IgD-negative memory B cell (primary cell): ENCODE measurements at regions not wholly inside any gene's neighbourhood (a gene's known extent, or its start where the extent isn't known, plus 50 kb on each side); places are given as distances from the start of the nearest gene placed in this dataset.

Experiments
- H3K27ac Mint-ChIP-seq, 3 donors: one replicate each; pipeline ENCODE4 v1.8.0; 2020 to 2022; ENCODE audit warnings: mild to moderate bottlenecking in 3 of 3, mixed read lengths in 3 of 3, moderate library complexity in 1 of 3
- H3K27me3 Mint-ChIP-seq: one replicate; pipeline ENCODE4 v1.8.0; 2021; ENCODE audit warnings: mixed read lengths
- H3K36me3 Mint-ChIP-seq: one replicate; pipeline ENCODE4 v1.8.0; 2020; ENCODE audit warnings: mild to moderate bottlenecking, mixed read lengths
- H3K4me1 Mint-ChIP-seq, 3 donors: one replicate each; pipeline ENCODE4 v1.8.0; 2020 to 2022; ENCODE audit warnings: mixed read lengths in 3 of 3, mild to moderate bottlenecking in 1 of 3
- H3K4me3 Mint-ChIP-seq, 4 donors: one replicate each; pipeline ENCODE4 v1.8.0; 2020 to 2022; ENCODE audit warnings: mild to moderate bottlenecking in 4 of 4, mixed read lengths in 4 of 4, moderate library complexity in 3 of 4
- H3K9me3 Mint-ChIP-seq, 3 donors: one replicate each; pipeline ENCODE4 v1.8.0; 2020 to 2021; ENCODE audit warnings: mixed read lengths in 3 of 3, mild to moderate bottlenecking in 1 of 3

DNA sequence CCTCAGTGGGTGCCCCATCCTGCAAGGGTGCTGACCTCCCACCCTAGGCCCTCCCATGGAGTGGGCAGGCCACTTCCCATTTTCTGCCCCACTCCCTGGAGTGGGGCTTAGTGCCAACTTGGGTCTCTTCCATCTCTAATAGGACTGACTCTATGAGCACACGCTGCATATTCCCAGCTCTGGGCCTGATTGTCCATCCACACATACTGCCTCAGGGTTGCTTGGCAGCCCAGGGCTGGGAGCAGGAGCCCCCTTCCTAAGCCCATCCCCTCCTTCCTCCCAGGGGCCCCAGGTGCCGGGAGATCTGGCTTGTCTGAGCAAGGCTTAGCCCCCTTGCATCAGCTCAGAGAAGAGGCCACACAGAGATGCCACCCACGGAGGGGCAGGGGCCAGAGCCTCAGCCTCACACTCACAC, 55.1 kb downstream of the PJA1 start:
- no peaks in the 10 kb centered on the region for H3K9me3 Mint-ChIP-seq
- no peaks in the 10 kb centered on the region for H3K36me3 Mint-ChIP-seq
- no peak overlapping the region for H3K4me3 Mint-ChIP-seq
- peaks cover 6% of the 10 kb centered on the region for H3K27me3 Mint-ChIP-seq
- no peak overlapping the region for H3K27ac Mint-ChIP-seq
- H3K4me1 Mint-ChIP-seq, result no peaks in the 10 kb centered on the region

DNA sequence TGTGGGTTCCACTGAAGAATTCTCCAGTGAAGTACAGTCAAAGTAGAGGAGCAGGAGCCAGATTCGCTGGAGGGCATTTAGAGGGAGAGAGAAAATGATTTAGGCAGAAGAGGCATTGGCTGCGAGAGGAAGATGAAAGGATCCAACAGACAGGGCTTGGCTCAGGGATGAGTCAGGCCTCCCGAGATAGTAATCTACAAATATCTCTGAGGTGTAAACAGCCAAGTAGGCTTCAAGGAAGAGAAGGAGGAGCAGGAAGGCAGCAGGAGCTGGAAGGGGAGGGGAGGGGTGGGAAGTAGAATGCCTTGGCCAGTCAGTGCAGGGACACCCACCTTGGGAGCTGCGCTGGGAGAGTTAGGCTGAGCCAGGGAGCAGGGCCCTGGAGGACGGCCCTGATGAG, 55.5 kb downstream of the PJA1 start:
- Mint-ChIP-seq H3K4me3 (no peak overlapping the region), H3K36me3 (no peaks in the 10 kb centered on the region), H3K27ac (no peak overlapping the region), H3K4me1 (no peaks in the 10 kb centered on the region), H3K9me3 (no peaks in the 10 kb centered on the region), H3K27me3 (peaks cover 7% of the 10 kb centered on the region)

DNA sequence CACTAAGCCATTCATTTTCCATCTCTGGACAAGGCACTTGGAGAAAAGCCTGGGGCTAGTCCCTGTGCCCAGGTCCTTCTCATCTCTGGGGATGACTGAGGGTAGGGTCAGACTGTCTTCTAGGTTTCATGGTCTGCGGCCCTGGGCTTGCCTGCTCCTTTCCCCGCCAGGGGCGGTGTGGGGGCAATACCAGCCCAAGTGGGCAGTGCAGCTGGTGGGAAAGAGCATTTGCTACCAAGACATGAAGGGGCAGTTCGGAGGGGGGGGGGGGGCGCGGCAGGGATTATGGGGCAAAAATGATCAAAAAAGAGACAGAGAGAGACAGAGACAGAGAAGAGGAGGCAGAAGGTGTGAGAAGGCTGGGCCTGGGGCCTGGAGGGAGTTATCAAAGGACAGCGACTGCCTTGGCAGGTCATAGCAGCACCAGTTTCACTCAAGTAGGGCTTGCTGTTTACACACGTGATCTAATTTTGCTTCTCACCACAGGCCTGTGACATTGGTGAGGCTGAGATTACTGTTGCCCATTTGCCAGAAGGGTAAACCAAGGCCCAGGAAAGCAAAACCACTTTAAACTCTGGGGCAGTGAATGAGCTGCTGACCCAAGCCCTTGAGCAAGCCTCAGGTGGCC, 56.1 kb downstream of the PJA1 start:
- Mint-ChIP-seq H3K9me3 (no peaks in the 10 kb centered on the region), H3K27me3 (peaks cover 9% of the 10 kb centered on the region), H3K36me3 (no peaks in the 10 kb centered on the region), H3K4me3 (no peak overlapping the region), H3K27ac (no peak overlapping the region), H3K4me1 (no peaks in the 10 kb centered on the region)

DNA sequence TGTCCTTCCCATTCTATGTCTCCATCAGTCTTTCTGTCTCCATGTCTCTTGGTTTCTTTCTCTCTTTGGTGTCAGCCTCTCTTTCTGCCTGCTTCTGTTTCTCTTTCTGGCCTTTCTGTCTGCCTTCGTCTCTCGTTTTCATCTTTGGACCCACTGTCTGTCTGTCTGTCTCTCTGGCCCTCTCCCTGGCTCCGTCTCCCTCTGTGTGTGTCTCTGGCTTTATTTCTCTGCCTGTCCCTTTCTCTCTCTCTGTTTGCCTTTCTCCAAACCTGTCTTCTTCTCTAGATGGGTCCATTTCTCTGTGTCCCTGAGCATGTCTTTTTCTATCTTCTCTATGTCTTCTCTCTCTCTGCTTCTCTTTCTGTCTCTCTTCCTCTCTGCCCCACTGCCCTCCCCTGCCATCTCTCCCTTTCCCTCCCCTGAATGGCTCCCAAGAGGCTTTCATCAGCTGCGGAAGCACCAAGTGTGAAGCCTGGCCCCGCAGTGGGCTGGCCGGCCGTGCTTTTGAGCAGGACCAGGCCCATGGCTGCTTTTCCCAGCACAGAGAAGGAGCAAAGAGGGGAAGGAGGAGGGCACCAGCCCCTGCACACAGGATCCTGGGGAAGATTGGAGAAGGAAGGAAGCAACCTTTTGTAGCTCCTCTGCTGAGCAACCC, 57.4 kb downstream of the PJA1 start:
- Mint-ChIP-seq H3K27ac (no peak overlapping the region), H3K4me3 (no peak overlapping the region), H3K9me3 (no peaks in the 10 kb centered on the region), H3K36me3 (no peaks in the 10 kb centered on the region), H3K27me3 (peaks cover 9% of the 10 kb centered on the region), H3K4me1 (no peaks in the 10 kb centered on the region)

DNA sequence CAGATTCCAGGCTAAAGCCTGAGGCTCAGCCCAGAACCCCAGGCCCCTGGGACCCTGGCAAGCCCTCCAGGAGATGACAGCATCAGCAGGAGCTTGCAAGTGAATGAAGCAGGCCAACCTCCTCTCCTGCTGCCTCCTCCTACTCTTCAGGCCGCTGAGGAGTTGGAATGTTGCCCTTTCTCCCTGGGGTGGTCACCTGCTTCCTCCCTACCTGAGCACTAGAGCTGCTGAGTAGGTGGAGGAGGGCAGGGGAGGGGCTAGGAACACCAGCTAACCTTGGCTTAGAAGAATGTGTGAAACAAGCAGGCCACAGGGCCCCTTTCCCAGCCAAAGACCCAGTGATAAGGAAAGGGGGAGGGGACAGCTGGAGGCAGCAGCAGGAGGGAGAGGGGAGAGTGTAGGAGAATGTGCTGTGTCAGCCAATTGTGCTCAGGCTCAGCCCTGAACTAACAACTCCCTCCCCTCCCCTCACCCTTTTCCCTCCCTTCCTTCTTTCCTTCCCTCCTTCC, 58.0 kb downstream of the PJA1 start:
- H3K36me3 Mint-ChIP-seq, result no peaks in the 10 kb centered on the region
- H3K27ac Mint-ChIP-seq, result no peak overlapping the region
- peaks cover 9% of the 10 kb centered on the region for H3K27me3 Mint-ChIP-seq
- no peaks in the 10 kb centered on the region for H3K9me3 Mint-ChIP-seq
- H3K4me1 Mint-ChIP-seq, result peaks cover 0 to 2% (median 0%) of the 10 kb centered on the region in 3 donors
- H3K4me3 Mint-ChIP-seq, result no peak overlapping the region

DNA sequence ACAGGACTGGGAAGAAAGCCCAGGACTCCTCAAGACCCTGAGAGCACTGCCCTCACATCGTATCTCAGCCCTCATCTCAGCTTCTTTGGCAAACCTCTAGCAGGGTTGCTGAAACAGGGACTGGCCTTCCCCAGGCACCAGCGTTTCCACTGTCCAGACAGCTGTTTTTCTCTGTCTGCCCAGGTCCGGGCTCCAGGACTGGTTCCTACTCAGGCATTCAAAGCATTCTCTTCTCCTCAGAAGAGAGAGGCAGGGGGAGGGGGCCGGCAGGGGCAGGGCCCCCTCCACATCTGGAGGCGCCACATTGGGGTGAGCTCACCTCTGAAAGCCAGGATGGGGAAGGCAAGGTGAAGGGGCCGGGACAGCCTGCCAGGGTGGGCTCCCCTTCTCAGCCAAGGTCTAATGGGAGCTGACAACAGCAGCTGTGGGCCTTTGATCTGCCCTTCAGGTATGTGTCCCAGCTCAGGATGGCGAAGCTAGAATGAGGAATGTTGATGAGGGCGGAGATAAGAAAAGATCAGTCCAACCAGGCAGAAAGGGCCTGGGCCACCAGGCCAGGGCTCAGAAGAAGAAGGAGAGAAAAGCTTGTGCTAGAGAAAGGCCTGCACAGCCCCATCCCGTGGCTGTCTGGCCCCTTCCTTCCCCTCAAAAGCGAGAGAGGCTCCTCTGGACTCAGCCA, 60.4 kb downstream of the PJA1 start:
- H3K4me1 Mint-ChIP-seq, result peaks cover 0 to 2% (median 0%) of the 10 kb centered on the region in 3 donors
- H3K9me3 Mint-ChIP-seq, result no peaks in the 10 kb centered on the region
- H3K27ac Mint-ChIP-seq, result no peak overlapping the region
- H3K36me3 Mint-ChIP-seq, result no peaks in the 10 kb centered on the region
- no peak overlapping the region for H3K4me3 Mint-ChIP-seq
- peaks cover 7% of the 10 kb centered on the region for H3K27me3 Mint-ChIP-seq

DNA sequence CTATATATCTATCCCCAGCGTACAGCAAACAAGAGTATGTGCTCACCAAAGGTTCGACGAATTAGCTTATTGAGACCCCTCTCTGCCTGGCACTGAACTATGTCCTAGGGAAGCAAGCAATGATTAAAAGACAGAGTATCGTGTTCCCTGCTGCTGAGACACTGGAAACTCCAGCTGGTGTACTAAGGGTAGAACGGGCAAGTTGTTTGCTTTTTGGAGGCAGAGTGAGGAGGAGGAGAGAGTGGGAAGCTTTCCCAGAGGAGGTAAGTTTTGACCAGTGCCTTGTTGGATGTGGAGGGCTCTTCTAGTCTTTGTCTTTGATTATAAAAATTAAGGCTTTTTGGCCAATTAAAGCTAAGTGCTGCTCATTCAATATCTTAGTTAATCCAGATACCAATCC, 61.7 kb downstream of the PJA1 start:
- no peaks in the 10 kb centered on the region for H3K9me3 Mint-ChIP-seq
- H3K4me1 Mint-ChIP-seq, result peaks cover 0 to 2% (median 0%) of the 10 kb centered on the region in 3 donors
- H3K4me3 Mint-ChIP-seq, result no peak overlapping the region
- H3K27me3 Mint-ChIP-seq, result peaks cover 7% of the 10 kb centered on the region
- H3K36me3 Mint-ChIP-seq, result no peaks in the 10 kb centered on the region
- H3K27ac Mint-ChIP-seq, result no peak overlapping the region

DNA sequence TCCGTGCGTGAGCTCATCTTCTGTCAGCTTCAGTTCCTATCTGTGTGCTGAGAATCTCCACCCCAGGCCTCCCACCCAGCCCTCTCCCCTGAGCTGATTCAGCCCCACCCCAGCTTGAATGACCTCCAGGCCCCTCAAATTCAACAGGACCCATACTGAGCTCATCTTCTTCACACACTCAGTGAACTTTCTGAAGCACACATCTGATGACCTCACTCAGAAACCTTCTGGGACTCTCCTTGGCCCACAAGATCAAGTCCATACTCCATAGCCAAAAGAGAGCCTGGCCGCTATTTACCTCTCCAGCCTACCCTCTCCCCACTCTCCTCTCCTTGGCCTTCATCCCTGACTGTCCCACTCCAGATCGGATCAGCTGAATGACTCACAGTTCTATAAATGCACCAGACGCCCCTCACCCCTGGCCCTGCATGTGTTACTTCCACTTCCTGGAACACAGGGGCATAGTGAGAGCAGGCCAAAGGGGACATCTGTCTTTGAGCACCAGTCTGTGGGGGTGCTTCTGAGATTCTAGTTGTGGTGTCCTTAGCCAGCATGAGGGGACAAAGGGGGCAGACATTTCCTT, 62.5 kb downstream of the PJA1 start:
- Mint-ChIP-seq H3K27ac (no peak overlapping the region), H3K27me3 (peaks cover 6% of the 10 kb centered on the region), H3K36me3 (no peaks in the 10 kb centered on the region), H3K4me3 (no peak overlapping the region), H3K9me3 (no peaks in the 10 kb centered on the region), H3K4me1 (peaks cover 0 to 2% (median 0%) of the 10 kb centered on the region in 3 donors)

DNA sequence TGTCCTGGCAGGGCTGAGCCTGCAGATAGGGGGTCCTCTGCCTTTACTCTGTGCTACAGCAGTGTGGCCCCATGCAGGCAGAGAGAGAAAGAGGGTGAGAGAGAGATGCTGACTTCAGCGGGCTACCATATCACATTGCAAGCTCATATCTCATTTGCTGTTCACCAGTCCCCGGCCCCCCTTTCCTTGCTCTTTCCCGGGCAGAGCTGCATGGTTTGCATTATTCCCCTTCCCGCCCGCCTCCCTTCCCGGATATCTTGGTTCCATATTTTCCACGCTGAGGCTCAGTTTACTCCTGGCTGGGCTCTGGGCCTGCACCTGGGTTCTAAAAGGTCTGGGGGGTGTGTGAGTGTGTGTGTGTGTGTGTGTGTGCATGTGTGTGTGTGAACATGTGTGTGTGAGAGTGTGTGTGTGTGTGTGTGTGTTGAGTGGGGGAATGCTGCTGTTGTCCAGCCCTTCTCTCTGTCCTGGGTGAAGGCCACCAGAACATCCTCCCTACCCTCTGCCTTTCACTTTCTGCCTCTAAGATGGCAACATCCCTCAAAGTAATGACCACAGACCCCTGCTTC, 63.5 kb downstream of the PJA1 start:
- Mint-ChIP-seq H3K4me3 (no peak overlapping the region), H3K27me3 (peaks cover 4% of the 10 kb centered on the region), H3K4me1 (peaks cover 0 to 2% (median 0%) of the 10 kb centered on the region in 3 donors), H3K36me3 (no peaks in the 10 kb centered on the region), H3K27ac (no peak overlapping the region), H3K9me3 (no peaks in the 10 kb centered on the region)

DNA sequence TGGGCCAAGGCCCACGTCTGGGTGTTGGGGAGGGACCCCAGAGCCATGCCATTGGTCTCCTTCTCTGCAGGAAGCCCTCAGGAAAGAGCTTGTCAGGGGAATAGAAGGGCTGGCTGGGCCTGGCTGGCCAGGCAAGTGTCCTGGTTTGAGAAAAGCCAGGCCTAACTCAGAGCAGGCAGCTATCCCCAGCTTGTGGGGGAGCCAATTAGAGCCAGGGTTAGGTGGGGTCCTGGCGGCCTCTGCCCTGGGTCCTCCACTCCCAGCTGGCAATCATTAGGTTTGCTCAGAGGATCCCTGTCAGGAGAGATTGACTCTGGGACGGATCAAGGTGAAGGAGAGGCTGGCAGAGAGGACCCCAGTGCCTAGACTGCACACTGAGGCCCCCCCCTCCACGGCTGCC, 64.8 kb downstream of the PJA1 start:
- Mint-ChIP-seq H3K9me3 (no peaks in the 10 kb centered on the region), H3K27me3 (peaks cover 3% of the 10 kb centered on the region), H3K27ac (no peak overlapping the region), H3K36me3 (no peaks in the 10 kb centered on the region), H3K4me3 (no peak overlapping the region), H3K4me1 (peaks cover 0 to 2% (median 0%) of the 10 kb centered on the region in 3 donors)

DNA sequence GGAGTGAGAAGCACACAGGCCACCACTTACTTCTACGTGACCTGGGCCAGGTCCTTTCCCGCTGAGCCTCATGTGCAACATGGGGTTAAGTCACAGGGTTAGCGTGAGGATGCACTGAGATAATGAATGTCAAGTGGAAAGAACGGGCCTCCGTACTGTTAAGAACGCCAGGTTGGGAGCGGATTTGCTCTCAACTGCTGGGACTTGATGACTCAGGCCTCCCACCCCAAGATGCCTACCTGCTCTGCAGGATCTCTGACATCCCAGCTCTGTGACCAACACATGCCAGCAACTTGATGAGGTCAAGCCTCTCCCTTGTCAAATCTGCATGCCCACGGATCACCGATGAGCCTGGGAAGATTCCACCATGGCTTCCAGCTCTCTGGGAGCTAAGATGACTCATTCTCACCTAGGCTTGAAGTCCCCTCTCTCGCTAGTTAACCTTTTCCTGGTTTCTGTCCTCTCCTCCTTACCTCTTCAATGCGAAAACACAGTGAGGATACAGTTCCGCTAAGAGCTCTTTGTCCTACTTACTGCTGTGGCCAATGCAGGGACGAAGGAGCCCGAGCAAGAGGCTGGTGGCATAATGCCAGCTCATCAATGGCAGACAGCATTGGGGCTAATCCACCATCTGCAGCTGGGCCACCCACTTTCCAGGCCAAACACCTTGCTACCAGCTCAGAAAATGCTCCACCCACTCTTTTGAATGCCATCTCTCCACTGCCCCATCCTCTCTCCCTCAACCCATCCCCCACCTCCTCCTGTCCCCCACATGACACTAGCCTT, 67.6 kb downstream of the PJA1 start:
- no peaks in the 10 kb centered on the region for H3K9me3 Mint-ChIP-seq
- no peak overlapping the region for H3K27ac Mint-ChIP-seq
- H3K36me3 Mint-ChIP-seq, result no peaks in the 10 kb centered on the region
- H3K27me3 Mint-ChIP-seq, result no peaks in the 10 kb centered on the region
- peaks cover 0 to 2% (median 0%) of the 10 kb centered on the region in 3 donors for H3K4me1 Mint-ChIP-seq
- no peak overlapping the region for H3K4me3 Mint-ChIP-seq

DNA sequence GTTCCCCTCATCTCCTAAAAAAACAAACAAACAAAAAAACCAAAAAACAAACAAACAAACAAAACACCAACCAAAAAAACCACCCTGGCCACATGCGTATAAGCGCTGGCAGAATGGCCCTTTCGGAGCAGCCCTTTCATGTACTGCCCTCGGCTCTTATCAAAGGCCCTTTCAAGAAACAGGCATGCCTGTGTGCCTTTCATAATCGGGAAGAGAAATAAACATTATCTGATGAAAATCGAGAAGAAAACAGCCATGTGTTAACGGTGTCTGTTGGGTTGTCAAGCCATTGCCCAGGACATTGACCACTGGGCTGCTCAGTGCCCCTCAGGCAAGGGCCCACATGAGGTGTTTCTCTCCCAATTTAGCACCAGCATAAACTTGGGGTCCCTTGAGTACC, 68.3 kb downstream of the PJA1 start:
- Mint-ChIP-seq H3K36me3 (no peaks in the 10 kb centered on the region), H3K9me3 (no peaks in the 10 kb centered on the region), H3K4me1 (no peaks in the 10 kb centered on the region), H3K27ac (no peak overlapping the region), H3K27me3 (no peaks in the 10 kb centered on the region), H3K4me3 (no peak overlapping the region)

DNA sequence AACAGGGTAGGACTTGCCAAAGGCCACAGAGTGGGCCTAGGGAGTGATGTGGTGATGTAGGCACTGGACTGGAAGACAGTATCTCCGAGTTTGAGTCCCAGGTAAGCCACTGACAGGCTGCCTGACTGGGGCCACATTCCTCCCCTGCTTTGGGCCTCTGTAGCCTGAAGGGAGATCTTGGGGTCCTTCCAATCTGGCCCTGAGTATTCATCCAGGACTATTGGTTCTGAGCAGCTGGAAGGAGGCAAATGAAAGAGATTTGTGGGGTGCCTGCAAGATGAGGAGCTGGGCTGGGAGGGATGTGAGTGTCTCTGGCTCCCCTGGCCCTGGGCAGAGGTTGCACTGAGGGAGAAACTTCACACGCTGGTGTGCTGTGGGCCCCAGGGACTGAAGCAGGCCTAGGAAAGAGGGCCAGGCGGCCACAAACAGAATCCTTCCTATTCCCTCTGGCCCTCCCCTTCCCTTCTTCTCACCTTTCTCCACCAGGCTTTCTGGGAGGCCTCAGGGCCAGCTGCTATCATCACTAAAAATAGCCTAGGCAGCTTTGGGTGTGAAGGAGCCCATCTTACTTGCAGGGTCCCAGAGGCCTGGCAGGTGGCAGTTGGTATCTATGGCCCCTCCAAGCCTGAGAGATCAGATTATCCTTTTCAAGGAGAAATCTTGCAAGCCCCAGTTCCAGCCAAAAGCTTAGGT, 70.1 kb downstream of the PJA1 start:
- no peak overlapping the region for H3K27ac Mint-ChIP-seq
- peaks cover 2% of the 10 kb centered on the region for H3K27me3 Mint-ChIP-seq
- no peaks in the 10 kb centered on the region for H3K36me3 Mint-ChIP-seq
- H3K4me1 Mint-ChIP-seq, result no peaks in the 10 kb centered on the region
- H3K4me3 Mint-ChIP-seq, result no peak overlapping the region
- H3K9me3 Mint-ChIP-seq, result no peaks in the 10 kb centered on the region
